CD4-positive, alpha-beta T cell treated with Interleukin-10 for 1 hour (primary cell): ENCODE measurements at regions not wholly inside any gene's neighbourhood (a gene's known extent, or its start where the extent isn't known, plus 50 kb on each side); places are given as distances from the start of the nearest gene placed in this dataset.

ENCODE experiments used
- DNase-seq: peaks from one replicate; pipeline ENCODE4 v3.0.0-alpha.2; 2020

GRCh38 chr3:104610730-104611652, 755.7 kb upstream of the ALCAM start:
- DNase-seq: no peak

DNA sequence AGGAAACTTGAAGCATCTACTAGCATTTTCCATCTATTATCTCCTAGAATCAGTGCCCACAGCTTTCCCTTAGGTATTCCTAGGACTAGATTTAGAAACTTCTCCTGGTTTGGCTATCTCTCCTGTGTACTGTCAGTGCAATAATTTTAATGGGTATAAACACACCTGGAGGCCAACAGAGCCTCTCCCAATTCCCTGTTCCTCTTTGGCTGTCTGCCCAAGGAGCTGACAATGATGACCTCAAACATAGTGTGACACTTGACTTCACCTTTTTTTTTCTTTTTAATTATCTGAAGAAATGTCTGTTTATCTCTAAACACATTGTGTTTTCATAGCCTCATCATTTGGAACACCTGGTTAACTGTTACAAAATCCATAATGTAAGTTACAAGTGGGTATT, 754.5 kb upstream of the ALCAM start:
- DNase-seq: no peak

GRCh38 chr3:104614564-104614963, 752.1 kb upstream of the ALCAM start:
- no peak for DNase-seq

DNA sequence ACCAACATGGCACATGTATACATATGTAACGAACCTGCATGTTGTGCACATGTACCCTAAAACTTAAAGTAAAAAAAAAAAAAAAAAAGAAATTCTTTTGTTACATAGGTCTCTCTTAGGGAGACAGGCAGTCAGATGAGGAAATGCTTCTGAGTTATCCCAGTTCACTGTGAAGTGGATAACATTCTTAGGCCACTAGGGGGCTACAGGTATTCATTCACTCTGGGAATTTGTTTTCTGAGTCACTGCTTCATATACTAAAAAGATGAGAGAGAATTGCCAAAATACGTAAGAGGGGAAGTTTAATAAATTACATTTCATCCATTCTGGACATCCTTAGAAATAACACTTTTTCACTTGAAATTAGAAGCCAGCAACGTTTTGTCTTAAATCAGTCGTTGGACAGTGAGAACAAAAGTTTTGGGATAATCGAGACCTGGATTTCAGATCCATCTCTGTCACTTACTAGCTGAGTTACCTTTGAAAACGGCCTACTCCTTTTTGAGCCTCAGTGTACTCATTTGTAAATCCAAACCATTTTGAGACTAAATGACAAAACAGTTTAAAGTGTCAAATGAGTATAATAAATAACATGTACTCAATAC, 738.4 kb upstream of the ALCAM start:
- DNase-seq: peak; percentile 3

GRCh38 chr3:104629038-104629437, 737.7 kb upstream of the ALCAM start:
- DNase-seq: no peak

DNA sequence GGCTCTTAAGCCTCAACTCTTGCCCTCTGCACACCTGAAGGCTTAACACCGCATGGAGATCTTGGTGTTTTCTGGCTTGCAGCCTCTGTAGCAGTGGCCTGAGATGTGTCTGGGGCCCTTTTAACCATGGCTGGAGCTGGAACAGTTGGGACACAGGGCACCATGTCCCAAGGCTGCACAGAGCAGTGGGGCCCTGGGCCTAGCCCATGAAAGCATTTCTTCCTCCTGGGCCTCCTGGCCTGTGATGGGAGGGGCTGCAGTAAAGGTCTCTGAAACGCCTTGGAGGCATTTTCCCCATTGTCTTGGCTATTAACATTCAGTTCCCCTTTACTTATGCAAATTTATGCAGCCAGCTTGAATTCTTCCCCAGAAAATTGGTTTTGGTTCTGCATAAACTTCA, 735.5 kb upstream of the ALCAM start:
- DNase-seq: no peak

DNA sequence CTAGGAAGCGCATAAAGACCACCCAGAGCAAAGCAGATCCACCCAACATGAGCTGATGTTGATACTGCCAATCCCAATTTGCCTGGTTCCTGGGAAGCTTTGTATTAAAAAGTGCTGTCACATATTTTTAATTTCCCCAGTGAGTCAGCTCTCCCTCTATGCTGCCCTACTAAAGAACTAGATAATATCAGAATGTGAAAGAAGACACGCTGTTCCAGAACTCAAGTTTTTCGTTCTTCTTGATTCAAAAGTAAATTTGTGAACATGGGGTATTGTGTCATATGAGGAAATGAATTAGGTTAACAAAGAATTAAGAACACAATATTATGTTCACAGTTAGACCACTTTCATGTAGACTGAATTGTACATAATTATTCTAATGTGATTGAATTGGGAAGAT, 734.2 kb upstream of the ALCAM start:
- DNase-seq: no peak

- no peak for DNase-seq
These were observed 733.8 kb upstream of the ALCAM start for GRCh38 chr3:104632947-104633346.

- no peak for DNase-seq
These were observed 730.7 kb upstream of the ALCAM start for GRCh38 chr3:104635872-104636580.

DNA sequence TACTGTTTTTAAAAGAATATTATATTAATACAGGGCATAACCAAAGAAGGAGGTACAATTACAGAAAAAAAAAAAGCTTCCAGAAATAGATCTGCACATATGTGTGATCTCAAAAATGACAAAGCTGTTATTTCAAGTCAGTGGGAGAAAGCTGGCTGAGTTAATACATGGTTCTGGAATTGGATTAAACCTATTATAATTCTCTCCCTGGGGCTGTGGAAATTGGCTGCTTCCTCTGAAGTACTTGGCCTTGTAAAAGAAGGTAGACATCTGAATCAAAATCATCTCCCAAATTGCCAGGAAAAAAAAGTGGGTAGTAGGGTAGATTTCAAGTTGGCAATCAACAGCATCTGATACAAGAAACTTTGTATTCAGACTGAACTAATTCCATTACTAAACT, 723.9 kb upstream of the ALCAM start:
- no peak for DNase-seq

- DNase-seq: no peak
These were observed 720.5 kb upstream of the ALCAM start for GRCh38 chr3:104646196-104646595.

GRCh38 chr3:104648823-104649222, 717.9 kb upstream of the ALCAM start:
- DNase-seq: no peak

DNA sequence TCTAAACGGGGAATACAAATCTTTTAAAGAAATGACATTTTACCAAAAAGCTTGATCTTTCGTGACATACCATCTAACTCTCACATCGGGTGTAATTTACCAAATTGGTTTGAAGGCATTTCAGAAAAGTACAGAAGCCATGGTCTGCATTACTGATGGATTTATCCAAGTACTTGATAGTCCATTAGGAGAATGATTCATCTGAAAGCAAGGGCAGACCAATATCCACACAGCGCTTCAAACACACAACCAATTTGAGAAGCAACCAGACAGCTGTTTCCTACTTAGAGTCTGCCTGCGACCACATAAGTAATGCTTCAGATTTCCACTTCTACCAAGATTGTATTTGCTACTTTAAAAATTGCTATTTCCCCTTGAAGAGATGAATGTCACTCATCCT, 697.6 kb upstream of the ALCAM start:
- DNase-seq: no peak

DNA sequence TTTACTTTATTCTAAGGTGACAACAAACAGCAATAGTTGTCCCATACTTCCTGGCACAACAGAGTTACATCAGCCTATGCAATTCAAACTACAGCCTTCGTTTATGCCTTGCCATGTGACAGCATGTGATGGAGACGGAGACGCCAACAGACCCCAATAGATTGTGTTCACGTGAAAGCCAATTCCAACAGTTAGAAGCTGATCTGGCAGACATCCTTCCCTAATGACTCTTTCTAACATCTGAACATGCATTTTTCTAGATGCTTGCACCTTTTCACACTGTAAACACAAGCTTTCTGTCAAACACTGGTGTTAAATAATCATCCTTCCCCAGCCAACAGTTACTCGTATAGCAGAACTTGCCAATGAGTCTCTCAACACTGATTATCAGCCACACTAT, 694.4 kb upstream of the ALCAM start:
- DNase-seq: no peak

DNA sequence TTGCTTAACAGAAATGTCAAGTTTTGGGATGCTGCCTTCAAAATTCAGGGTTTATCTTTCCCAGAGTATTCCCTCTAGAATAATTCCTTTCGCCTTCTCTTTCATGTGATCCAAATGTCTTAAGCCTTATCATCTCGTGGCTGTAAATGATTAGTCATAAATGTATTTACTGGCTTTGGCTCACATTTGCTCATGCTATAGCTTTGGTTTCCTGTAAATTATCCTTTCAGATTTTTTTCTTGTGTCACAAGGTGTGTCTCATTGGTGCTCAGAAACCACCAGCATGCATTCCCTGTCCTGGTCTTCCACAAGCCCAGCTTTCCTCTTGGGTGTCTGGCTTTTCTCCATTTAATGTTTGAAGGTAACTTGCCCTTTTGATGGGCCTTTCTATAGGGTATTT, 692.7 kb upstream of the ALCAM start:
- DNase-seq: no peak

- no peak for DNase-seq
These were observed 690.5 kb upstream of the ALCAM start for GRCh38 chr3:104676241-104676640.

GRCh38 chr3:104677932-104678331, 688.8 kb upstream of the ALCAM start:
- DNase-seq: no peak

DNA sequence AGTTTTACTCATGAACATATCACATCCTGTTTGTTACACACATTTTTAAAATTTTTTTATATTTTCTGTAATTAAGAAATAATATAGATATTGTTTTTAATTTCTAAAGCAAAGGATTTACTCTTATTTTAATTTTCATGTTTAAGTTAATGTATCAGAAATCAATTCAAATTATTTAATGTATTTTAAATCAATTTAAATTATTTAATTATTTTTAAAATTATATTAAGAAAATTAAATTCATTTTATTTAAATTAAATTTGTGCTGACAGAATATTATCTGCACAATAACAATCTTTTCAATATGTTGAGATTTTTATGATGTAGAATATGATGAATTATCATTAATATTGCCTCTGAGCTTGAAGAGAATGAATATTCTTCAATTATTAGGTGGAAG, 681.2 kb upstream of the ALCAM start:
- no peak for DNase-seq

- DNase-seq: no peak
These were observed 679.3 kb upstream of the ALCAM start for GRCh38 chr3:104687362-104687761.

GRCh38 chr3:104696470-104696869, 670.2 kb upstream of the ALCAM start:
- DNase-seq: no peak

DNA sequence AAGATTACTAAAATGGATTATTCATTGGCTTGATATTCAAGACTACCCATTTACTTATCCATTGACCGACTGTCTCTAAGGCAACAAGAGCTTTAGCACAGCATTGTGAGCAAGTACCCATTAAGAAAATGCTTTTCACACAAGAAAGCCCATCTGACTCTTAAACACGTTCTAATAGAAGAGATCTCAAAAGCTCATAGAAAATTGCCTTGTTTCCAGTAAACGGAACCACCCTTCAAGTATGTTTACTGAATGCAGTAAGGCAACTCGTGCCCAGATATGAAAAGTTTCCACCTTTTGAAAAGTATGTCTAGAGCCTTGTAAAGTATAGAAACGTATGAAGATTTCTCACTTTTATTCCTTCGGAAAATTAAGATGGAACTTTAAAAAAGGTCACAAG, 655.3 kb upstream of the ALCAM start:
- no peak for DNase-seq

DNA sequence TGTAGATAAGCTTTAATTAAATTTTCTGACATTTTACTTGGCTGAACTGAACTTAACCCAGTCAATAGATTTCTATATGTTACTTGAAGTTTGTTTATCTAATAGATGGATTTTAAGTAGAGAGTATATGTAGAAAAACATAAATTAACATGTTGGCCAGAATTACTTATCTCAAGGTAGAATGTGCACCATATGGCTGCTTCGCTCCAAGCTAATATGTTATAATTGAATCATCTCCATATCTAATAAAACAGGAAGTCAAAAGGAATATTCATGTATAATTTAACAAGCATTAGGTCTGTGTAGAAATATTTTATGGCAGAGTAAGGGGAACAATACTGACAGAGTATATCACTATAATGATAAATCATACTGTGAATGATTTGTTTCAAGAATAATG, 650.7 kb upstream of the ALCAM start:
- no peak for DNase-seq

GRCh38 chr3:104717828-104718196, 648.9 kb upstream of the ALCAM start:
- DNase-seq: no peak

GRCh38 chr3:104723000-104723399, 643.7 kb upstream of the ALCAM start:
- DNase-seq: no peak
